K562 (cell line): ENCODE measurements at regions not wholly inside any gene's neighbourhood (a gene's known extent, or its start where the extent isn't known, plus 50 kb on each side); places are given as distances from the start of the nearest gene placed in this dataset.

Source experiments
- BMI1 ChIP-seq: fragments of 150-350 bp; IDR thresholded peaks from 2 replicates; pipeline ENCODE4 v1.6.1; 2014; ENCODE audit warnings: low read length
- CBFB ChIP-seq: sonication (generic); formaldehyde crosslinking; IDR thresholded peaks from 2 replicates; pipeline ENCODE4 v1.4.0; 2020; ENCODE audit warnings: mild to moderate bottlenecking, missing genetic modification reagents
- CBX2 ChIP-seq: fragments of 200-600 bp; sonication (generic); IDR thresholded peaks from one replicate; pipeline ENCODE4 v1.6.1; 2012; ENCODE audit warnings: mild to moderate bottlenecking, low read length, inconsistent platforms; ENCODE audit not compliant: insufficient read depth, poor library complexity, severe bottlenecking
- MNT ChIP-seq, 2 experiments: fragments of 450-650 bp; conservative IDR thresholded peaks; 2 replicates each; pipeline ENCODE4 v1.6.1; 2017; ENCODE audit warnings: mild to moderate bottlenecking in 2 of 2, moderate library complexity in 2 of 2
- NFATC3 ChIP-seq: fragments of 450-650 bp; IDR thresholded peaks from 2 replicates; pipeline ENCODE4 v1.6.1; 2017; ENCODE audit warnings: mild to moderate bottlenecking
- NFE2 ChIP-seq: IDR thresholded peaks from 2 replicates; pipeline ENCODE4 v1.6.1; 2014; ENCODE audit warnings: antibody characterized with exemption, low read depth
- NFXL1 ChIP-seq: fragments of 450-650 bp; formaldehyde crosslinking; IDR thresholded peaks from 2 replicates; pipeline ENCODE4 v1.4.0; 2021; ENCODE audit warnings: mild to moderate bottlenecking
- YY1 ChIP-seq, 3 experiments: IDR thresholded peaks; 2 replicates each; pipeline ENCODE4 v1.6.1; 2011; ENCODE audit warnings: low read length in 2 of 3, mild to moderate bottlenecking in 2 of 3, moderate library complexity in 2 of 3, borderline replicate concordance in 1 of 3, control low read depth in 1 of 3, low read depth in 1 of 3; ENCODE audit not compliant: insufficient read depth in 3 of 3, insufficient replicate concordance in 2 of 3, control insufficient read depth in 1 of 3, insufficient read length in 1 of 3; ENCODE audit errors: extremely low read depth in 1 of 3
- ZNF785 ChIP-seq: fragments of 250-450 bp; sonication (Bioruptor Pico); IDR thresholded peaks from 2 replicates; pipeline ENCODE4 v1.4.0; 2020; ENCODE audit warnings: mild to moderate bottlenecking
- TF ChIP-seq, protein P1 (sequence below), 2 experiments: fragments of 450-650 bp; formaldehyde crosslinking in 1 of 2; IDR thresholded peaks; 2 replicates each; pipeline versions ENCODE4 v1.4.0 to v1.6.1; 2014 to 2020; ENCODE audit warnings: mild to moderate bottlenecking in 2 of 2, borderline replicate concordance in 1 of 2, low read depth in 1 of 2
- TF ChIP-seq, protein P2 (sequence below), 3 experiments: IDR thresholded peaks in 2 of 3; conservative IDR thresholded peaks in 1 of 3; 2 replicates each; pipeline ENCODE4 v1.5.1; 2011 to 2012; ENCODE audit warnings: low read length in 3 of 3, mild to moderate bottlenecking in 3 of 3, control low read depth in 2 of 3, improper control_type of control experiment in 1 of 3, inconsistent platforms in 1 of 3, low read depth in 1 of 3, mixed read lengths in 1 of 3, moderate library complexity in 1 of 3; ENCODE audit not compliant: insufficient read depth in 2 of 3

- TF ChIP-seq NFATC3 (no peak), CBFB (CRISPR knock-in tag) (no peak), MNT (conservative IDR thresholded peaks at IDR 0.05) (no peak), NFXL1 (CRISPR knock-in tag) (no peak), NFE2 (no peak), ZNF785 (no peak), YY1 (IDR thresholded peaks at IDR 0.05; ENCODE audit: borderline replicate concordance in 1 of 3, control insufficient read depth in 1 of 3, extremely low read depth in 1 of 3, insufficient read depth in 3 of 3, insufficient read length in 1 of 3, insufficient replicate concordance in 2 of 3, low read depth in 1 of 3, low read length in 2 of 3) (no peak), BMI1 (no peak), CBX2 (no peak)
- TF ChIP-seq, protein P1, sequence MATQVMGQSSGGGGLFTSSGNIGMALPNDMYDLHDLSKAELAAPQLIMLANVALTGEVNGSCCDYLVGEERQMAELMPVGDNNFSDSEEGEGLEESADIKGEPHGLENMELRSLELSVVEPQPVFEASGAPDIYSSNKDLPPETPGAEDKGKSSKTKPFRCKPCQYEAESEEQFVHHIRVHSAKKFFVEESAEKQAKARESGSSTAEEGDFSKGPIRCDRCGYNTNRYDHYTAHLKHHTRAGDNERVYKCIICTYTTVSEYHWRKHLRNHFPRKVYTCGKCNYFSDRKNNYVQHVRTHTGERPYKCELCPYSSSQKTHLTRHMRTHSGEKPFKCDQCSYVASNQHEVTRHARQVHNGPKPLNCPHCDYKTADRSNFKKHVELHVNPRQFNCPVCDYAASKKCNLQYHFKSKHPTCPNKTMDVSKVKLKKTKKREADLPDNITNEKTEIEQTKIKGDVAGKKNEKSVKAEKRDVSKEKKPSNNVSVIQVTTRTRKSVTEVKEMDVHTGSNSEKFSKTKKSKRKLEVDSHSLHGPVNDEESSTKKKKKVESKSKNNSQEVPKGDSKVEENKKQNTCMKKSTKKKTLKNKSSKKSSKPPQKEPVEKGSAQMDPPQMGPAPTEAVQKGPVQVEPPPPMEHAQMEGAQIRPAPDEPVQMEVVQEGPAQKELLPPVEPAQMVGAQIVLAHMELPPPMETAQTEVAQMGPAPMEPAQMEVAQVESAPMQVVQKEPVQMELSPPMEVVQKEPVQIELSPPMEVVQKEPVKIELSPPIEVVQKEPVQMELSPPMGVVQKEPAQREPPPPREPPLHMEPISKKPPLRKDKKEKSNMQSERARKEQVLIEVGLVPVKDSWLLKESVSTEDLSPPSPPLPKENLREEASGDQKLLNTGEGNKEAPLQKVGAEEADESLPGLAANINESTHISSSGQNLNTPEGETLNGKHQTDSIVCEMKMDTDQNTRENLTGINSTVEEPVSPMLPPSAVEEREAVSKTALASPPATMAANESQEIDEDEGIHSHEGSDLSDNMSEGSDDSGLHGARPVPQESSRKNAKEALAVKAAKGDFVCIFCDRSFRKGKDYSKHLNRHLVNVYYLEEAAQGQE (IDR thresholded peaks at IDR 0.05; ENCODE audit: borderline replicate concordance): no peak
- TF ChIP-seq, protein P1 (CRISPR knock-in tag; IDR thresholded peaks at IDR 0.05; ENCODE audit: low read depth): no peak
- TF ChIP-seq, protein P2, sequence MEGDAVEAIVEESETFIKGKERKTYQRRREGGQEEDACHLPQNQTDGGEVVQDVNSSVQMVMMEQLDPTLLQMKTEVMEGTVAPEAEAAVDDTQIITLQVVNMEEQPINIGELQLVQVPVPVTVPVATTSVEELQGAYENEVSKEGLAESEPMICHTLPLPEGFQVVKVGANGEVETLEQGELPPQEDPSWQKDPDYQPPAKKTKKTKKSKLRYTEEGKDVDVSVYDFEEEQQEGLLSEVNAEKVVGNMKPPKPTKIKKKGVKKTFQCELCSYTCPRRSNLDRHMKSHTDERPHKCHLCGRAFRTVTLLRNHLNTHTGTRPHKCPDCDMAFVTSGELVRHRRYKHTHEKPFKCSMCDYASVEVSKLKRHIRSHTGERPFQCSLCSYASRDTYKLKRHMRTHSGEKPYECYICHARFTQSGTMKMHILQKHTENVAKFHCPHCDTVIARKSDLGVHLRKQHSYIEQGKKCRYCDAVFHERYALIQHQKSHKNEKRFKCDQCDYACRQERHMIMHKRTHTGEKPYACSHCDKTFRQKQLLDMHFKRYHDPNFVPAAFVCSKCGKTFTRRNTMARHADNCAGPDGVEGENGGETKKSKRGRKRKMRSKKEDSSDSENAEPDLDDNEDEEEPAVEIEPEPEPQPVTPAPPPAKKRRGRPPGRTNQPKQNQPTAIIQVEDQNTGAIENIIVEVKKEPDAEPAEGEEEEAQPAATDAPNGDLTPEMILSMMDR (IDR thresholded peaks at IDR 0.05 in 2 of 3, conservative IDR thresholded peaks at IDR 0.05 in 1 of 3; ENCODE audit: insufficient read depth in 2 of 3, low read depth in 1 of 3, low read length in 3 of 3): no peak
These were observed 145.8 kb downstream of the MSN start for GRCh38 chrX:65813245-65813644.
